HTR-8/SVneo (cell line): ENCODE measurements at regions not wholly inside any gene's neighbourhood (a gene's known extent, or its start where the extent isn't known, plus 50 kb on each side); places are given as distances from the start of the nearest gene placed in this dataset.
"Not testable (repeated sequence)": the region's sequence is repeated elsewhere in the genome, so short reads cannot be mapped to it uniquely, and the experiment has no call there.

Source experiments
- DNase-seq: peaks from one replicate; pipeline ENCODE4 v3.0.0; 2011; ENCODE audit warnings: low spot score, mixed read lengths; ENCODE audit not compliant: insufficient read length
- FAIRE-seq: peaks from 2 replicates; lab custom pipeline; 2011; peaks lifted over from hg19 to GRCh38; lab: Jason Lieb, UNC

DNA sequence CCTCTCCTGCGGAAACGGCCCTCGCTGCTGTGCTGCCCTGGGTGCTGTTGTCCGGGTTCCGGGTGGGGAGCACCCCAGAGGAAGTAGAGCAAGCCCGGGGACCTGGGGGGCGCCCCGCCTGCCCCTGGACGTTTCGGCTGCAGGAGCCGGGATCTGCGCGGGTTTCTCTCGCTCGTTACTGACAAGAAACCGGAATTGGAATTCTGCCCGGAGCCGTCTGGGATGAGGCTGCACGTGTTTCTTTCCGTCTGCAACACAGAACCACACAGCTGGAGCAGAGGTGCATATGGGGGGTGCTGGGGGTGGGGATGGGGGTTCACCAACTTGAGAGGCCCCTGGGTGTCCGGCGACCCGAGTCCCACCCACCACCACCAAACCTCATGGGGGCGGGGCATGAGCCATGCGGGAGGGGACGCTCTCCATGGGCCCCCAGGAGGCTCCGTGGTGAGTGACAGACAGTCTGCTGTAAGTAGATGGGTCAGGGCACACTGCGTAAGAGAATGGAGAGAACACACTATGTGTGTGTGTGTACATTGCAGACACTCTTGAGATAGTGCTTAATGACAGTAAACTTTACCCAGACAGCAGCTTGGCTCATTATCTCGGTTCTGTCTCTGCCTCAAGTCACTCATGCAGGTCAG, 261.4 kb upstream of the C1orf174 start:
- FAIRE-seq (no peak), DNase-seq (no peak)

DNA sequence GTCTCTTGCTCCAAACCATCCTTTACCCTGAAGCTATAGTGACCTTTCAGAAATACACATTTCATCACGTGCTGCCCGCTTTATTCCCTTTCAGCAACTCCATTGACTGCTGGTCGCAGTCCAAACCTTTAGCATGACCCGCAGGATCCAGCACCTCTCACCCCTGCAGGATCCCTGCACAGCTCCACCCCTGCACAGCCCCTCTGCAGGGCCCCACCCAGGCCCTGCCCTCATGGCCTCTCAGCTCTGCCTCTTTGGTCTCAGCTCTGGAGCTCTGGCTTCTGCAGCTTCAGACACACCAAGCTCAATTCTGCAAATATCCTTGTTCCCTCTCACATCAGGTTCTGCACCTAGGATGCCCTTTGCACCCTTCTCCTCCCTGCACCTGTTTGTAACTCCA, 264.9 kb upstream of the C1orf174 start:
- no peak for DNase-seq
- no peak for FAIRE-seq

DNA sequence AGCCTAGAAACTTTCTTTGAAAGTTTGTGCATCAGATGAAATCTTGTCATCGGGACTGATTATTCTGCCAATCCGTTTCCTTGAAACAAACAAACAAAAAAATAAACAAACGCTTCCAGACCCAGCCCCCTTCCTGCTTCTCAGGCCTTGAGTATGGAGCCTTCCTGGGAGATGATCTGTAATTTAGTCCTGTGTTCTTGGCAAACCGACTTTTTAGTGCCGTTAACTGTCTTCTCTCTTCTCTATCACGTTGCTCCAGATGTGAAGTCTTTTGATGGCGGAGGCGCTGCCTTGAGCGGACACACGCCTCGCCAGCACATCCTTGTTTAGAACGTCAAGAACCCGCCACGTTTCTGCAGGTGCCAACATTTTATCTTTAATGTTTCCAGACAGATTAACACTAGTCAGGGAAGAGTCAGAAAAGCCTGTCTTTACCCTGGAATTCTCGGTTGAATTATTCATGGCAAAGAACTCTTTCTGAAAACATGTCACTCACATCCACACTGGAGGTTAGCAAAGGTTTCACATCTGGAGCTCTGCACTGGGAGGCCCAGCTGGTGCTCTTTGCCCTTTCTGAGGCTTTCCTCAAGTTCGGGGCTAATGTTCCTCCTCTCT, 265.7 kb upstream of the C1orf174 start:
- DNase-seq: no peak
- FAIRE-seq: no peak

DNA sequence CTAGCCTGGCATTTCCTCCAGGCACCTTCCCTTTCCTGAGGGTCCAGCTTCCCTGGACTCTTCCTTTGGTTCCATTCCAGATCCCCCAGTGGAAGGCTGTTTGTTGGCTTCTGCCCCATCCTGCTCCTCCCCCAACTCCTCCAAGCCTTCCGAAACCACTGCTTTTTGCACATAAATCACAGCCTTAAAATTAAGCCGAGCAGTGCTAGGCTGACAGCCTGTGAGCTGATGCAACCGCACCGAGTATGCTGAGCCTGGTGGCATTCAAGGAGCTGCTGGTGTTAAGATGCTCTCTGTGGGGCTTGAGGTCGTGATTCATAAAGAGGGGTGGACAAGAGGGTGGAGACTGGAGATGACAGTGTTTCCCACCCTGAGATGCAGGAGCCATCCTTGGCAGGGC, 266.6 kb upstream of the C1orf174 start:
- FAIRE-seq: no peak
- no peak for DNase-seq

DNA sequence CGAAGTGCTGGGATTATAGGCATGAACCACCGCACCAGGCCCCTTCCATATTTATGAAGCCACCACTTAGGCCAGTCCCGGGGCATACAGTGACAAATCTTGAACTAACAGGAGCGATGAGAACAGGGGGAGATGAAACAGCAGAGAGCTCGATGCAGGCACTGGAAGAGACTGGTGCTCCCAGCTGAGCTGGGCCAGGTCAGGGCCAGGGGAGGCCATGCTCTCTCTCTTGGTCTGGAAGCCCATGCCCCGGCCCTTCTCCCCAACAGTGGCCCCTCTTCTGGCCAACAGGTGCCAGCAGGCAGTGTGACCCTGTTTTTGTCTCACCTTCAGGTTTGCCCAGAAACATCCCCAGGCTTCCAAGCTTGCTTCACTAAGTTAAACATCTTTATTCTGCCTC, 269.9 kb upstream of the C1orf174 start:
- DNase-seq (no peak), FAIRE-seq (no peak)

DNA sequence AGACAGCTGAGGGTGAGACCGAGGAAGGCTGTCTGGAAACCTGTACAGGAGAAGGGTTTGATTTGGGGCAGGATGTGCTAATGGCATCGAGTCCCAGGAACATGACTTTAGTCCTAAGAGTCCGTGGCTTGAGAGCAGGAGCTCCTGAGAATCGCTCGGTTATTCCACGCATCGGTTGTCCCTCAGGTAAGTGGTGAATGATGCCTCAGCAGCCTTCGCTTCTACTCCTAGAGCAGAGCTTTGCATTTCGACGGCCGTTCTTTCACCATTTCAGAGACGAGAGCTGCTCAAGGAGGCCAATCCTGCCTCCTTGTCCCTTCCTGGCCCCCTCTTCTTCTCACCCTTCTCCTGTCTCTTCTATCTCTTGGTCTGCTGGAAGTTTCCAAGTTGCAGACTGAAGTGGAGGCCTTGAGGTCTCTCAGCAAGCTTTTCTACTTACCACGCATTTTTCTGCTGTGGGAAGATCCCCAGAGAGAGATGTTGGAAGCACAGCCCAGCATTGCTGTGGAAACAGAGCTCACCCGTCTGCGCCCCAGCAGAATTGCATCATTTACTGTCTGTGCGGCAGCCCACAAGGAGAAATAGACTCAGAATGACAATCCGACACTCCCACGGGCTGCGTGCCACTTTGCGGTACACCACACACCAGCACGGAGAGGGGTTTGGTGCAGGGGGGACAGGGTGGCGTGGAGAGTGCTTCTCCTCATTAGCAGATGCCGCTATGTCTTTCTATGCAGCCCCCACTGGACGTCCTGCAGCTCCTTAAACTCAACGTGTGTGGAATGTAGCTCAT, 270.7 kb upstream of the C1orf174 start:
- DNase-seq (no peak), FAIRE-seq (no peak)

DNA sequence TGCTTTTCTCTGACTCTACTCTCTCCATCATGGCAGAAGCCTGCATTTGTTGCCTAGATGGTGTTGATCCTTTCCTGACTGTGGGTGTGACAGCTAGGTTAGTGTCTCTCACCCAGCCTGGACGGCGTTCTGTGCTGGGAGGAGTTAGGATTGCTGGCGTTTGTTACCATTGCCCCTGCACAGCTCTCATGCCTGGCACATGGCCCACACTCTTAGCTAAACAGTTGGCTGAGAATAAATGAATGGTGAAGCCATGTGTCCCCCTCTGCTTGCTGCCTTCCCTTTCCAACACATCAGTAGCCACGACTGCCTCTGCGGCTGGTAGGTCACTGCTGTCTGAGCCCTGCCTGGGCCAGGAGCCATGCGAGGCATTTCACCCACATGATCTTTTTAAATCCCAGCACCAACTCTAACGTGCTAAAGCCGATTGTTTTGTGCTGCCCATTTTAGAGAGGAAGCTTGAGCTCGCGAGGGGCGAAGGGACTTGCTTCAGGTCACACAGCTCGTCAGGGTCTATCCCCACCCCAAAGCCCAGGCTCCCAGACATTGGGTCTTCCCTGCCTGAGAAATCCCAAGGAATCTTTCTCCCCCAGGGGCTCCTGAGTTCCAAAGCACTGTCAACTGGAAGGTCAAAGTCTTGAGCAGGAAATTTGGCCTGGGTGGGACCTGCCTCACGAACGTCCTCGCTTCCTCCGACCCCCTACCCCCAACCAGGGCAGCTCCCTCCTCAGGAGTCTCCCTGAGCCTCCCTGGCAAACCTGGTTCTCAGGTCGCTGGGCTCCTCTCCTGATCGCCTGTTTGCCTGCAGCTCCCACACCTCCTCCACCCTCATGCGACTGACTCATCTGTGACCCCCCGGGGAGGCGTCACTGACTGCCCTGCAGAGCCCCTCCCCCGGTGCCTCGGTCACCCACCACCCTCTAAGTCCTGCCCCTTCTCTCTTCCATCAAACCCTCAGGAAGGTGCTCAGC, 271.7 kb upstream of the C1orf174 start:
- FAIRE-seq (no peak), DNase-seq (no peak)

DNA sequence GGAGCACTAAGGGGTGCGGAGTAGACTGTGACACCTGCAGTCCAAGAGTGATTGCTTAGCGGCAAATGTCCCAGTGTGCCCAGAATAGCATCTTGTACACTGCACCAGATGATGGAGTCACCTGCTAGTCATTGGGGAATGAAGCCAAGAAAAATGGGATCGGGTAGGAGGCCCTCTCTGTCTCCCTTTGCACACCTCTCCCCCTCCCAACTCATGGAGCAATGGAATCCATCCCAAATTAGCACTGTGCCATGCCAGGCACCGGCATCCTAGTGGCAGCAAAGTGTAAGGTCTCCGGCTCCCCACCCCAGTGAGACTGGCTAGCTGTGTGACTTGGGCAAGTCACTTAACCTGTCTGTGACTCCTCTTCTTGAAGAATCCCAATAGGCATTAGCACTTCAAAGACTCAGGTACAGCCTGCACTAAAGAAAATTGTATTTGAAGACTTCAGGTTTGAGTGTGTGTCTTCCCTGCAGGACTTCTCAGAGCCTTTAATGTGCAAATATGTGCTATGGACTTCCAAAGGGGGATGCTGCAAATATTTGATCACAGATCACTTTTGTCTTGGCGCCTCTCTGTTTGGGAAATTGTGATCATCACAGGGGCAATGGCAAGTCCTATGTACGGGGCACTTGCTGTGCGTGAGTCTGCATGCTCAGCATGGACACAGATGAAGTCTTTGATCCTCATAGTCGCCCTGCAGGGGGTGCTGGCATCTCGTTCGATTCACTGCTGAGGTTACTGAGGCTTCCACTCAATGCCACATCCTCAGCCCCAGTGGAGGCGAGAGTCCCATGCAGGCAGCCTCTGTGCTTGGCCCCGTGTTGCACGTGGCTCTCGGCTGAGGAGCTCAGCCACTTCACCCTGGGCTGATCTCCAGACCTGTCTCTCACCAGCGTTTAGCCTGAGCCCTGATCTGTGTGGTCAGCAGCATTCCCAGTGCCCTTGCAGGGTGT, 272.9 kb upstream of the C1orf174 start:
- FAIRE-seq: no peak
- DNase-seq: no peak

DNA sequence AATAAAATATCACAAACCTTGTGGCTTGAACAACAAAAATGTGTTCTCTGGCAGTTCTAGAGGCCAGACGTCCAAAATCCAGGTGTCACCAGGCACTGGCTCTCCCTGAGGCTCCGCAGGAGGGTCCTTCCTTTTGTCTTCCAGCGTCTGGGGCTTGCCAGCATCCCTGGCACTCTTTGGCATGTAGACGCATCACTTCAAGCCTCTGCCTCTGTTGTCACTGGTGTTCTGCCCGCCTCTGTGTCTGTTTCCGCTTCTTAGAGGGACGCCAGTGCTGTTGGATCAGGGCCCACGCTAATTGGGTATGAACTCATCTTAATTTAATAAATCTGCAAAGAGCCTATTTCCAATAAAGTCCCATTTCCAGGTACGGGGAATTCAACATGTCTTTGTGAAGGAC, 273.7 kb upstream of the C1orf174 start:
- FAIRE-seq: no peak
- DNase-seq: no peak

DNA sequence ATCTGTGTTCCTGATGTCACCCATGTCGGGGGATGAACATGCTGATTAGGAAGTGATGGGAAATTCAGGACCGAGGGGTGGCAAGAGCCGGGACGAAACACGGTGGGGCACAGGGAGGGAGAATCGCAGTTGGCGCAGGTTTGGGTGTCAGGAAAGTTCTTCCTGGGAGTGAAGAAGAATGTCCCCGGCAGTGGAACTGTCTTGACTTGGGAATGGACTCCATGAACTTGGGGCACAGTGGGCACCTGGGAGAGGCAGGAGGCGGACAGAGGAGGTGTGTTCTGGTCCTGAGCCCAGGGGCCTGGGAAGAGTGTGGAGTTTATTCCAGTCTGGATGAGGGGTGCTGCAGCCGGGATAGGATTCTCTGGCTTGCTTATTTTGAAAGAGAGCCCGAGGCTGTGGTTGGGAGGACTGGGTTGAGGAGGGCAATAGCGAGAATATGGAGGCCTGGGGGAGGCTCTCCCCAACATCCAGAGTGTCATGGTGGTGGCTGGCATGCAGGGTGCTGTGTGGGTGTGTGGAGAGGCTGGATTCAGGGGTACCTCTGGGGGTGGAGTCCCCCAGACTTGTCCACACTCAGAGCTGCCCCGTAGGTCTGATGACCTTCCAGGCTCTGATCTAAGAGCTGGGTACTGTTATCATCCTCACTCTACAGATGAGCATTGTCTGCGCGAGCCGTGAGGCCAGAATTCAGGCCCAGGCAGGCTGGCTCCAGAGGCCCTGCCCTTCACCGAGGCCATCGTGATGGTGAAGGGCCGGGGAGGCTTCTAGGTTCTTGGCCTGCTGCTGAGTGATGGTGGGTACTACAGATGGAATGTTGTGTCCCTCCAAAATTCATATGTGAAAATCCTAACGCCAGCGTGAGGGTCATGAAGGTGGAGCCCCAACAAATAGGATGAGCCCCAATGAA, 274.5 kb upstream of the C1orf174 start:
- DNase-seq (no peak), FAIRE-seq (no peak)

DNA sequence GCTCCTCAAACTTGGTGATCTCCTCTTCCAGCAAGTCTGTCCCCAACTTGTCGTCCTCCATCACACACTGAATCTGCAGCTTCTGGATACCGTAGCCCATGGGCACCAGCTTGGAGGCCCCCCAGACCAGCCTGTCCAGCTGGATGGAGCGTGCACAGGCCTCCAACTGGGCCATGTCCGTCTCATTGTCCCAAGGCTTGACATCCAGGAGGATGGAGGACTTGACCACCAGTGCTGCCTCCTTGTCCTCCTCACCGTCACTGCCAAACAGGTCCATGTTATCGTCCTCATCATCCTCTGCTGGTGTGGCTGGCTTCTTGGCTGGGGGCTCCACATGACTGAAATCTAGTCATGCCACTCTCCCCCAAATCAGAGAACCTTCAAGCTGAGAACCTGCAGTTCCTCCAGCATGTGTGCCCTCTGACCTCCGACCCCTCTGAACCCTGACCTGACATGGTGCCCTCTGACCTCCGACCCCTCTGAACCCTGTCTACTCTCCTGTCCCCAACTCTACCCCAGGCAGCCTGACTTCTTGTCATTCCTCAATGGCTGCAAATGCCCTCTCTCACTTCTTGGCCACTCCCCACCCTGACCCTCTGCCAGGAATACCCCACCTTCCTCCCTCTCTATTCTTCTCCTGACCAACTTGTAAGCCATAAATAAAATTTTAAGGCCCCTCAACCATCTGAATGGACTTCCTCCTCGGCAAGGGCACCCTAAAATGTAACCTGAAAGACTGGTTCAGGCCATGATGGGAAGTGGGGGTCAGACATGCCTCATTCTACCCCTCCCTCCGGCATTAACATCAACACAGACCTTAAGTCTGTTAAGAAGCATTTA, 275.7 kb upstream of the C1orf174 start:
- DNase-seq (no peak), FAIRE-seq (no peak)

DNA sequence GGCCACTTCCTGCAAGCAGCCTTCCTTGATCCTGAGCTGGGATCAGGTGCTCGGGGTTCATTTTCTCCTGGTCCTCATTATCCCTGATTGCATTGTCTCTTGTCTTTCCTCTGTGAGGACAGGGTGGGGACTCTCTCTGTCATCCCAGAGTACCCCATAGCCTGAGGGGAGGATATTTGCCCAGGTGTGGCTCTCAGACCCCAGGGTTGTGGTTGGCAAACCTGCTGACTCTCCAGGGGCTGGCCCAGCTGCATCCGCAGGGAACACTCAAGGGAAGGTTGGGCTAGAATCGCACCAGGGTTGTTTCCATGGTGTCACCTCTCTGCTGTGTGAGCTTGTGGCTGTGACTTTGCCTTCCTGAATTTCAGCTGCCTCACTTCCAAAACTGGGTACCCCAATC, 276.8 kb upstream of the C1orf174 start:
- FAIRE-seq (no peak), DNase-seq (no peak)

DNA sequence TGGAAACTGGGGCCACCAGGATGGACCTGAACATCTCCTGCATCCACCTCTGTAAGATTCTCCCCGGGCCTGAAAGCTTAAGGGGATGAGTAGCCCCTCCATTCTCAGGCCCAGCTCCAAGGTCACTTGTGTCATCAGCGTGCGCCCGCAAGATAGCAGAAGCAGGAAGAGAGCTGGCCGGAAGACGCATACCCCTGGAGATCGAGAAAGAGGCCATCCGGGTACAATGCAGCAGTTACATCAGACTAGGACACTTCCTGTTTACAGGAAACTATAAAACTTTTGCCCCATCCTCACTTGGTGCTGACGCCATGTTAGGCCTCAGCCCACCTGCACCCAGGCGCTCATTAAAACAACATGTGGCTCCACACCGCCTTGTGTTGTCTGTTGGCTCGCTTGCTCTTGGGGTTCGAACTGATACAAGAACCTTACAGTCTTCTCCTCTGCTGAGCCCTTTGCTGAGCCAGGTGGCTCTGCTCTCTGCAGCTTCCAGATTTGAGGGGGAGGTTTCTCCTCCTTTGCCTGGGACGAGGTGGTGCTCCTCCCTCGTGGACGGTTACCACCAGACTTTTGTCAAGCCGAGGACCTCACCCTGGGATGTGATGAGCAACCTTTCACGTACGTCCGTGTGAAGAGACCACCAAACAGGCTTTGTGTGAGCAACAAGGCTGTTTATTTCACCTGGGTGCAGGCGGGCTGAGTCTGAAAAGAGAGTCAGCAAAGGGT, 277.5 kb upstream of the C1orf174 start:
- DNase-seq: no peak
- no peak for FAIRE-seq

DNA sequence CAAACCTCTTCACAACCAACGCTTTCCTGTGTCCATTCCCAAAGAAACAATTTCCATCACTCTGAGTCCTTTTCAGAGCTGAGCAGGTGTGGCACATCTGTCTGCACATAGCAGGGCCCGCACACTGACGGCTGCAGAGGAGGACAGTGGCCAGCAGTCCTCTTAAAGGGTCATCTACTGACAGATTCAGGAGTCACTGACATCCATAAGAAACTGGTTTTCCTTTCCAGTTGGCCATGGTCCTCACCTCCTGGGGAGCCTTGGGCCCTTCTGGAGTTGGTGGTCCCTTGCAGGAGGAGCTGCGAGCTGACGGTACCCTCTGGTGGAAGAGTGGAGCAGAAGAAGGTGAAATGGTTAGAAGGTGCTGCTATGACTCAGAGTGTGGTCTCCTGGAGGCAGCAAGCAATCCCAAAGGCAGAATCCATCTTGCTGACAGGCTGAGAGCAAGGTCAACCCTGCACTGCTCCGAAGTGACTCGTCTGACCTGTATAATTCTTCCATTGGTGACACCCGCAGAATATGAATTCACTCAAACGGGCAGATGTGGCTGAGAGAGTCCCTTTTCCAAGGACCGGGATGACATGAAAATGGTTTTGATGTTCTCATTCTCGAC, 278.5 kb upstream of the C1orf174 start:
- no peak for DNase-seq
- no peak for FAIRE-seq

DNA sequence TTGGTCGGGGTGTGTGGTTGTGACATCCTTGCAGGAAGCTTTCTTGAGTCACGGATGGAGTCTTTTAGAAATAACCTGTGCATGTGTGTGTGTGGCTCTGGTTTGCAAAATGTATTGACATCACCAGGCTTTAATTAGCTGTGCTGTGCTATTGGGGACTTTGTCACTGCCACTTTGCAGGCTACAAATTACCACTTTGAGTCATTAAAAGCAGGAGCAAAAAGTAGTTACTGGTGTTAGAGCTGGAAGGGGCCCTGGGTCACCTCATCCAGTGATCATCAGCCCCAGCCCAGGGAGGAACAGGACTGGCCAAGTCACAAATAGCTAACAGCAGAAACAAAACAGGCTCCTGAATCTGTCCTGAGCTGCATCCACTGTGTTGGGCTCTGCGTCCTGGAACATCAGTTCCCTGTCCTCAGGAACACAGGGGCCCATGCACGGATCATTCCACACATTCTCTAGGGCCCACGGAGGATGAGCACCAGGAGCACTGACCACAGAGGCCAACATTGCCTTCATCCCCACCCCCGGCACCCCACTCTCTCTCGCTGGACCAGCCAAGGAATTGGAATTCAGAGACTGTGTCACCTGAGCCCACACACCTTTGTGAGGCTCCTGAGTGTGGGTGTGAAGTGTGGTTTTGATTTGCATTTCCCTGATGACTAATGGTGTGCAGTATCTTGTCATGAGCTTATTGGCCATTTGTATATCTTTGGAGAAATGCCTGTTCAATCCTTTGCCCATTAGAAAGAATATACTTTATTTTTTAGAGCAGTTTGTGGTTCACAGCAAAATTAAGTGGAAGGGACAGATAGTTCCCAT, 280.1 kb upstream of the C1orf174 start:
- no peak for DNase-seq
- no peak for FAIRE-seq

DNA sequence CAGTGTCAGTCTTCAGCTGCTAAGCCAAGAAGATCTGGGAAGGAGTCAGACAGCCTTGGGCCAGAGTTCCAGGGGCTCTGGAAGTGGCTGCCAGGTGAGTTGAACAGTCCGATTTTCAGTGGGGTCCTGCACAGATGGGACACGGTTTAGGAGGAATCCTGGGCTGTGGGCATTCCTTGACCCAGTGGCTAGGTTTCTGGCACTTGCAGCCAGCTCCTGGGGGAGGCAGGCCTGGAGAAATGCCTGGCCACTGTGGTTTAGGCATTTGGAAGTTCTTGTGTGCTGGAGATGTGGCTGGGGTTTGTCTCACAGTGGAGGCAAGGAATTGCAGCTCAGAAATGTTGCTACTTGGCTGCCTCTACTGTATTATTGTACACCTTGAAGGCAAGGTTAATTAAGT, 286.4 kb upstream of the C1orf174 start:
- DNase-seq, FAIRE-seq: not testable (repeated sequence)
